Uterus (tissue), 2 donors: ENCODE measurements at regions not wholly inside any gene's neighbourhood (a gene's known extent, or its start where the extent isn't known, plus 50 kb on each side); places are given as distances from the start of the nearest gene placed in this dataset.

Source experiments
- POLR2A ChIP-seq, 2 donors: fragments of 450-650 bp; IDR thresholded peaks; one replicate each; pipeline ENCODE4 v1.6.1; 2016; ENCODE audit warnings: antibody characterized with exemption in 2 of 2, mild to moderate bottlenecking in 1 of 2, moderate library complexity in 1 of 2
- TF ChIP-seq, protein P1 (sequence below), 4 experiments: fragments of 200-600 bp in 2 of 4; fragments of 450-650 bp in 2 of 4; sonication (generic) in 2 of 4; IDR thresholded peaks; one replicate each; pipeline ENCODE4 v1.5.1; 2016 to 2019; ENCODE audit warnings: antibody characterized with exemption in 4 of 4, mild to moderate bottlenecking in 2 of 4, moderate library complexity in 1 of 4

DNA sequence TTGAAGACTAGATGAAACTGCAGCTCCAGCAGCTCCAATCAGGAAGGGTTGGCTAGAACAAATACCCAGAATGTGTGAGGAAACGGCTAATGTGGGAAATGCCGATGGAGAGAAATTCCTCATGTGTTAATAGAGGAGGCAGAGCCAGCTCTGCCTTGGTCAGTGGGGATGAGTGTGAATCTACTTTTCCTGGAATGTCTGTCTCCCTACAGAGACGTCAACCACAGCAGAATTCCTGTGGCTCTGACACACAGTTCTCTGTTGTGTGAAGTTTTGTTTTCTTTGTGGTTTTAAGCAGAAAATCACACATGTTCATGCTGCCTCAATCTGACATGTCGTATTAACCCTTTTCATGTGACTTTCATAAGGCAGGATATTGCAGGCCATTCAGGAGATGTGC is 476.6 kb upstream of the WWC1 start:
- TF ChIP-seq, protein P1, sequence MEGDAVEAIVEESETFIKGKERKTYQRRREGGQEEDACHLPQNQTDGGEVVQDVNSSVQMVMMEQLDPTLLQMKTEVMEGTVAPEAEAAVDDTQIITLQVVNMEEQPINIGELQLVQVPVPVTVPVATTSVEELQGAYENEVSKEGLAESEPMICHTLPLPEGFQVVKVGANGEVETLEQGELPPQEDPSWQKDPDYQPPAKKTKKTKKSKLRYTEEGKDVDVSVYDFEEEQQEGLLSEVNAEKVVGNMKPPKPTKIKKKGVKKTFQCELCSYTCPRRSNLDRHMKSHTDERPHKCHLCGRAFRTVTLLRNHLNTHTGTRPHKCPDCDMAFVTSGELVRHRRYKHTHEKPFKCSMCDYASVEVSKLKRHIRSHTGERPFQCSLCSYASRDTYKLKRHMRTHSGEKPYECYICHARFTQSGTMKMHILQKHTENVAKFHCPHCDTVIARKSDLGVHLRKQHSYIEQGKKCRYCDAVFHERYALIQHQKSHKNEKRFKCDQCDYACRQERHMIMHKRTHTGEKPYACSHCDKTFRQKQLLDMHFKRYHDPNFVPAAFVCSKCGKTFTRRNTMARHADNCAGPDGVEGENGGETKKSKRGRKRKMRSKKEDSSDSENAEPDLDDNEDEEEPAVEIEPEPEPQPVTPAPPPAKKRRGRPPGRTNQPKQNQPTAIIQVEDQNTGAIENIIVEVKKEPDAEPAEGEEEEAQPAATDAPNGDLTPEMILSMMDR (IDR thresholded peaks at IDR 0.05): no peak
- no peak for TF ChIP-seq POLR2A (IDR thresholded peaks at IDR 0.05)
